NCI-H2171 treated with DMSO at 0.1 percent for 48 hours (cell line): ENCODE measurements at regions not wholly inside any gene's neighbourhood (a gene's known extent, or its start where the extent isn't known, plus 50 kb on each side); places are given as distances from the start of the nearest gene placed in this dataset.

Source experiments
- DNase-seq: peaks from one replicate; lab custom pipeline; 2025; lab: John Stamatoyannopoulos, UW

GRCh38 chr4:14559646-14560045, 442.6 kb upstream of the CPEB2 start:
- DNase-seq = no peak

GRCh38 chr4:14560577-14560976, 441.7 kb upstream of the CPEB2 start:
- no peak for DNase-seq

DNA sequence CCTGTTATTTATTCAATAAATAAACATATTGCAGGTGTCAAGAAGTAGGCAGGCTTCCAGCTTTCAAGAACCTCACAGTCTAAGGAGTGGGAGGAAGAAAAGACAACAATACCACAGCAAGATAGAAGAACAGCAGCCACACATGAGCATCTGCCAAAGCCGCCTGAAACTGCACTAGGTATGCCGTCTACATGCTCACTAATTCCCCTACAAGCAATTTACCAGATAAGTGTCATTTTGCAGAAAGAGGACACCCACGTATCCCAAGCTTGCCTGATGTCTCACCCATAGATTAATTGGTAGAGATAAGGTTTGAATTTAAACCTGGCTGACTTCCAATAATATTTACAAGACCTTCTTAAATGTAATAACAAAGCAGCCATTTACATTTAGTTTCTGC, 439.4 kb upstream of the CPEB2 start:
- DNase-seq = no peak

- no peak for DNase-seq
These were observed 438.0 kb upstream of the CPEB2 start for GRCh38 chr4:14564281-14564680.

- DNase-seq = no peak
These were observed 435.8 kb upstream of the CPEB2 start for GRCh38 chr4:14566518-14566917.

- DNase-seq = no peak
These were observed 433.9 kb upstream of the CPEB2 start for GRCh38 chr4:14568351-14568750.

DNA sequence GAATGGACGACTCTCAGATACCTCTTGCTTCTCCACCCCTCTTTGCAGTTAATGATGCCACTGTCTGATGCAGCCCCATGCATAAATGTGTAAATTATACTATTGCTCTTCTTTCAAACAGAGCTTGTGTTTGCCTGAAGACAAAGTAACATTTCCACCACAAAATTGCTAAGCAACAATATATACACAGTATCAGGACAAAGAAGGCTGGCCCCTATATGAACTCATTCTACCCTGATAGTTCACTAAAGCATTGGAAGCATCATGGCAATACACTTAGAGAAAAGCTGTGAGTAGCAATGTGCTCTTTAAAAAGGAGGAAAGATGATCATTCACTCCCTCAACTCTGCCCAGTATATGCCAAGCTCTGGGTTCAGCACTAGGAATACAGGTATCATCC, 427.0 kb upstream of the CPEB2 start:
- DNase-seq = no peak

DNA sequence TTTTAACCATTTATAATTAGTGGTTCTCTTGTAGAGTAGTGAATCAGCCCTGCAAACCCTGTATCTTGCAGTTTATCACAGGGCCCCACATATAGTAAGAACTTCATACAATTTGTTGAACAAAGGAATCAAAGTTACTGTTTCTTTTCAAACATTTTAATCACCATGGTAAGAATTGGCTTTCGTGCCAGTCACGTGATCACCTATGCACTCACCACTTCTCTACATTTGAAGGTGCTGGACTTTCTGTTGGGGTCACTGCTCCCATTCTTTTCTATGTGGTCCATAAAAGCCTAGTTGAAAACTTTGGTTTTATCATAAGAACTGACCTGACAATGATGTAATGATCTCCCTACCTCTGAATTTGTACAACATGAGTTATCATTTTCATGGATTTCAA, 426.4 kb upstream of the CPEB2 start:
- DNase-seq = no peak

DNA sequence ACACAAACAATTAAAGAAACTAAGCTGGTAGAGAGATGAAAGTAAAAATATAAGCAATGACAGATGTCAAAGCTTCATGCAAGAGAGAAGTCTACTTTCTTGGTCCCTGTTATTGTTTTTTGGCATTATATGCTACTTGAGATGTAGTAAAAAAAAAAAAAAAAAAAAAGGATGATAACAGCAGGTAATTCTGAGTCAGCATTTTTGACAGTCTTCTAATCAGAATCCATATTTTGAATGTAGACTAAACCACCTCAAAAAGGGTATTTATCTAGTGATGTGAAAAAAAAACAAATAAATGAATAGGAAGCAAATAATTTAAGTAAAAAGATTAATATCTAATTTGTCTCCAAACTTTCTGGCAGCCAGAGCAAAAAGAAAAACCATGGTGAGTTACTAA, 422.2 kb upstream of the CPEB2 start:
- no peak for DNase-seq

DNA sequence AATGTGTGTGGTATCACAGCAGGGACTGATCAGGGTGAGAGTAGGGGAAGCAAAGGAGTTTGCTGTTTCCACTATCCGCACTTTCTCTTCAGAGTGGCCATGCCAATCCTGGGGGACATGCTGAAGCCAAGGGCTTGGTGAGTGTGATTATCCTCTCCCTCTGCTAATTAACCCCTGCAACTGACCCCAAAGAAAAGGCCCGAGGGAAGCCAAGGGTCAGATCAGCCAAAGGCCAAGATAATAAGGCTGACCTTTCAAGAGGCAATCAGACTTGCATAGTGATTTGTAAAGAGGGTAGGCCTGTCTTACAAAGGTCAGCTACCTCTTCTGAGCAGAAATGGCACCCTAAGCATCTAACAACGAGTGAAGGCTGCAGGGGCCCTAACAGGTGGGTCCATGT, 420.5 kb upstream of the CPEB2 start:
- no peak for DNase-seq

DNA sequence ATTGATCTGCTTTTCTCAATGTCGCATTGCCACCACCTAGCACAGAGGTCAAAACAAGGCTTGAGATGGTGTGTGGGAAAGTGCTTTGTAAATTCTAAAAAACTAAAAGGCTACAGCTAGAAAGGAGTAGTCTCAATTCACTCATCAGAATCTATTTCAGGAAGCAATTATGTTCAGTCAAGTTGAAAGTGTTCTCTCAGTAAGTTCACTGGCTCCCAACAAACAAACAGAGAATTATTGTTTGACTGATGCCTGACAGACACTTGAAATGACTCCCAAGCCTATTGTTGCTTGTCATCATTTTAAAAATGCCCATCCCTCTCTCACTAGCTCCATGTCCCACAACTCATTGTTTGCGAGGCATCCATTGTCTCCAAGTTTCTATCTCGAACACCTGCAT, 419.6 kb upstream of the CPEB2 start:
- no peak for DNase-seq

- no peak for DNase-seq
These were observed 418.9 kb upstream of the CPEB2 start for GRCh38 chr4:14583331-14583730.

DNA sequence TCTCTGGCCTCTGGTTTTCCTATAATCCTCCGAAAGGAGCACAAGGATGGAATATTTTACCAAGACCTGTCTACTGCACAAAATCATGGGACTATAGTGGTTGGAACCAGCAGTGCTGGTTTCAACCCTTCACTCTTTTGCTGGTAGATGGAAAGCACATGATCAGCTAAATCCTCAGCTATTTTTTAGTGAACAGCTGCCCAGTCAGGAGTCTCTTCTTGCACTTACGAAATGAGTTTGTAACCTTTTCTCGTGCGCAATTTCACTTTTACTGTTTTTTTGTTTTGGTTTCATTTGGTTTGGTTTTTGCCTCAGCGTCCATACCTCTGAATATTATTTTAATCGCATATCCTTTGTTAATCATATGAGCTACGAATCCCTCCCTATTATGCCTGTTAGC, 418.5 kb upstream of the CPEB2 start:
- no peak for DNase-seq

DNA sequence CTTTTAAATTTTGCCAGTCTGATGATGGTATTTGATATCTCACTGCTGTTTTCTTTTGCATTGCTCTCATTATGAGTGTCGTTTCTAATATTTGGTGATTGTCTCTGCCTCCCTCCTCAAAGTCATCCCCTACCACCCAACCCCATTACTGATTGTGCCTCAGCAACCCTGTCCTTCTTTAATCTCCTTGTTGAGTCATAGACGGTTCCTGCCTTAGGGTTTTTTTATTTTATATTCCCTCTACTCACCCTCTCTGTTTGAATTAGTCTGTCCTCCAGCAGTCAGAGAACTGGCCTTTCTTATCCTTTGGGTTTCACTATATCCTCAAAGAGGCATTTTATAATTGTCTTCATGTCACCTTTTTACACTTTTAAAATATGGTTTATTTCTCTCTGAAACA, 409.3 kb upstream of the CPEB2 start:
- no peak for DNase-seq

DNA sequence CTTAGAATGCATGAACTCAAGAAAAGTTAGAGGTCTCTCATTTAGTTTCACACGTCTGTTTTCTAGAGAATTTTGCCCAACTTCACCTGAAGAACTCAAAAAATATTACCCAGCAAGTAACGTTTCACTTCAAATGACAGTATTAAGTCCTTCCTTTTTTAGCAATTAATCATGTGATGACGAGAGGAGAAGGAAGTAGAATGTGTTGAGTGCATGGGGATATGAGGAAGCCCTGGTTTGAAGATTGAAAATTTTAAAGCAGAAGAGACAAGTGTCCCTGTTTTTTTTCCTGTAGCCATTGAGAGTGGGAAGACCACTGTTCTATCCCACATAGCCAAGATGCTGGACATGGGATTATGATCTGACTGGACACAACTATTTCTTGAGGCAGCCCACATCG, 406.3 kb upstream of the CPEB2 start:
- DNase-seq = no peak

DNA sequence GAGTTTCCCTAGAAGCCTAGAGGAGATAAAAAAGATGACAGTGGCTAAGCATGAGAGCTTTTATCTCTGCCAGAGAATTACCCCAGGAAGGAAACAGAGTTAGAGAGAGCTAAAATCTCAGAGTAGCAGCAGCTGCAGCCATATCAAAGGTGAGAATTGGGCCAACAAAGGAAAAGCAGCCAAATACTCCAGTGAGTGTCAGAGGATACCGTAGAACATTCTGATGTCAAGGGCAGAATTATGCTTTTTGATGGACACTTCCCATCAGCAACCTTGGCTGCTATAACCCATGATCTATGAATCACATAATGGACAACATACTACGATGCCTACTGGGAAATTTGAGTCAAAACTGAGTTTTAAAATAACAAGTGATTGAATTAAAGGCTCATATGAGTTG, 405.8 kb upstream of the CPEB2 start:
- no peak for DNase-seq

- DNase-seq = no peak
These were observed 405.4 kb upstream of the CPEB2 start for GRCh38 chr4:14596904-14597303.

- DNase-seq = no peak
These were observed 400.1 kb upstream of the CPEB2 start for GRCh38 chr4:14602206-14602605.

- DNase-seq = no peak
These were observed 395.3 kb upstream of the CPEB2 start for GRCh38 chr4:14607001-14607400.

- no peak for DNase-seq
These were observed 394.7 kb upstream of the CPEB2 start for GRCh38 chr4:14607578-14607977.

- DNase-seq = no peak
These were observed 393.7 kb upstream of the CPEB2 start for GRCh38 chr4:14608630-14609029.

GRCh38 chr4:14614840-14615239, 387.4 kb upstream of the CPEB2 start:
- no peak for DNase-seq

- no peak for DNase-seq
These were observed 386.6 kb upstream of the CPEB2 start for GRCh38 chr4:14615671-14616070.

DNA sequence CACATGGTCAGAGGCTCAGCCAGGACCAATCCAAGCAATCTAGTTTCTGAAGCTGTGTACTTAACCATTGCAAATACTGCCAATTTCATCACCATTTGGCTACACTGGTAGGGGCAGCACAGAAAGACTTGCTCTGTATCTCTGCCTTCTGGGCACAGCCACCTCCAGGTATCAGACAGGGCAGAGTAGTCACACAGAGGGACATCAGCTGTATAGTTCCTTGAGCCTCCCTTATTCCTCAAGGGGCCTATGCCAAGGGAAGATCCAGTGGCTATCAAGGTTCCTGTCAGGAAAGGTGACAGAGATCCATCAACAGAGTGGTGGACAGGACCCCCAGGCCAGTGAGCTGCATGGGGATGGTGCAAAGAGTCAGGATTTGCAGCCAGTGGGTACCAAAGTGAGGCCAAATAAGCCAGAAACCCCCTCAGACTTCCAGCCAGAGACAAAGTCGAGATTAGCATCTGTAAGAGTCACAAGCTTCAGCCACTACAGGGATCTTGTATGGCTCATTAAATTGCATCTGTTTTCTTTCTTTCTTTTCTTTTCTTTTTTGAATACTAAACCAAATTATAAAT, 381.6 kb upstream of the CPEB2 start:
- DNase-seq = no peak
